Spinal cord (tissue), 9 donors: ENCODE measurements at regions not wholly inside any gene's neighbourhood (a gene's known extent, or its start where the extent isn't known, plus 50 kb on each side); places are given as distances from the start of the nearest gene placed in this dataset.
A peak's percentile ranks its signal among the peaks of the same experiment; 100 is the strongest.

Source experiments
- DNase-seq, 6 donors: peaks; one replicate each; pipeline versions ENCODE4 v3.0.0 to v3.0.0-alpha.2; 2013 to 2015; ENCODE audit warnings: low spot score in 6 of 6, low read depth in 4 of 6
- H3K27ac ChIP-seq: one replicate; pipeline ENCODE4 v1.5.1; 2013; ENCODE audit warnings: low read depth, low read length, control low read depth
- H3K27me3 ChIP-seq: one replicate; pipeline ENCODE4 v1.6.1; 2013; ENCODE audit warnings: low read length; ENCODE audit not compliant: control insufficient read depth, insufficient read depth
- H3K36me3 ChIP-seq: one replicate; pipeline ENCODE4 v1.6.1; 2013; ENCODE audit warnings: low read length; ENCODE audit not compliant: control insufficient read depth, insufficient read depth
- H3K4me1 ChIP-seq: one replicate; pipeline ENCODE4 v1.6.1; 2013; ENCODE audit warnings: low read length; ENCODE audit not compliant: control insufficient read depth, insufficient read depth
- H3K4me3 ChIP-seq: one replicate; pipeline ENCODE4 v1.5.1; 2013; ENCODE audit warnings: low read depth, low read length, control low read depth
- H3K9me3 ChIP-seq: one replicate; pipeline ENCODE4 v1.6.1; 2013; ENCODE audit warnings: low read length; ENCODE audit not compliant: control insufficient read depth, insufficient read depth
- WGBS: methylation state at CpG from one replicate; pipeline ENCODE4 v1.1.5; 2013; ENCODE audit warnings: missing lambda C conversion rate; ENCODE audit not compliant: insufficient coverage; 5-methylcytosine and 5-hydroxymethylcytosine counted together
- donor health status: healthy.

GRCh38 chr4:121477480-121477879 lies 96.7 kb upstream of the QRFPR start:
- Histone ChIP-seq H3K27ac (no peak overlapping the region), H3K4me3 (no peak overlapping the region)
- 92% methylated on average over 2 of the region's 2 CpGs for WGBS

GRCh38 chr4:121477079-121477478 lies 96.3 kb upstream of the QRFPR start:
- no peaks in the 10 kb centered on the region for H3K9me3 ChIP-seq
- H3K27me3 ChIP-seq = no peaks in the 10 kb centered on the region
- H3K4me1 ChIP-seq = no peaks in the 10 kb centered on the region
- H3K27ac ChIP-seq = no peak overlapping the region
- WGBS = no CpG with 5 or more reads among the region's 1 CpG
- H3K36me3 ChIP-seq = no peaks in the 10 kb centered on the region
- H3K4me3 ChIP-seq = no peak overlapping the region
- no peak for DNase-seq

More at GRCh38 chr4:121477480-121477879, 96.7 kb upstream of the QRFPR start:
- no peak for DNase-seq
- Histone ChIP-seq H3K27me3 (no peaks in the 10 kb centered on the region), H3K4me1 (no peaks in the 10 kb centered on the region), H3K36me3 (no peaks in the 10 kb centered on the region), H3K9me3 (no peaks in the 10 kb centered on the region)

GRCh38 chr4:121472937-121473721 lies 92.3 kb upstream of the QRFPR start:
- DNase-seq = no peak
- WGBS = no CpG with 5 or more reads among the region's 2 CpGs

GRCh38 chr4:121464854-121465253 lies 84.0 kb upstream of the QRFPR start:
- Histone ChIP-seq H3K27ac (no peak overlapping the region), H3K27me3 (no peaks in the 10 kb centered on the region), H3K36me3 (no peaks in the 10 kb centered on the region), H3K9me3 (peaks cover 1% of the 10 kb centered on the region), H3K4me3 (no peak overlapping the region), H3K4me1 (no peaks in the 10 kb centered on the region)
- 100% methylated on average over 1 of the region's 2 CpGs for whole genome bisulfite sequencing
- DNase-seq = no peak

More at GRCh38 chr4:121472937-121473721, 92.3 kb upstream of the QRFPR start:
- Histone ChIP-seq H3K9me3 (no peaks in the 10 kb centered on the region), H3K4me3 (no peak overlapping the region), H3K27ac (no peak overlapping the region), H3K36me3 (no peaks in the 10 kb centered on the region), H3K4me1 (no peaks in the 10 kb centered on the region), H3K27me3 (no peaks in the 10 kb centered on the region)

GRCh38 chr4:121462660-121463261 lies 81.9 kb upstream of the QRFPR start:
- DNase-seq = peak in 5 of 6 donors; percentile 11 to 73 (median 28)
- H3K36me3 ChIP-seq = no peaks in the 10 kb centered on the region
- WGBS = 0% methylated on average over 1 of the region's 5 CpGs
- no peaks in the 10 kb centered on the region for H3K27me3 ChIP-seq
- no peak overlapping the region for H3K27ac ChIP-seq
- peaks cover 1% of the 10 kb centered on the region for H3K9me3 ChIP-seq
- H3K4me1 ChIP-seq = no peaks in the 10 kb centered on the region
- no peak overlapping the region for H3K4me3 ChIP-seq

GRCh38 chr4:121459026-121459425 lies 78.2 kb upstream of the QRFPR start:
- H3K27me3 ChIP-seq = no peaks in the 10 kb centered on the region
- H3K4me3 ChIP-seq = no peak overlapping the region
- WGBS = no CpG with 5 or more reads among the region's 2 CpGs
- no peaks in the 10 kb centered on the region for H3K36me3 ChIP-seq
- H3K9me3 ChIP-seq = no peaks in the 10 kb centered on the region
- H3K4me1 ChIP-seq = no peaks in the 10 kb centered on the region
- no peak overlapping the region for H3K27ac ChIP-seq
- DNase-seq = peak in 1 of 6 donors; percentile 4

GRCh38 chr4:121457278-121457875 lies 76.6 kb upstream of the QRFPR start:
- Histone ChIP-seq H3K27ac (no peak overlapping the region), H3K4me1 (no peaks in the 10 kb centered on the region), H3K9me3 (no peaks in the 10 kb centered on the region), H3K4me3 (no peak overlapping the region), H3K36me3 (no peaks in the 10 kb centered on the region), H3K27me3 (no peaks in the 10 kb centered on the region)
- peak in 2 of 6 donors; percentile 38 to 47 for DNase-seq
- 65% methylated on average over 2 of the region's 7 CpGs for WGBS

- 23% methylated on average over 2 of the region's 3 CpGs for WGBS
- Histone ChIP-seq H3K4me1 (no peaks in the 10 kb centered on the region), H3K4me3 (no peak overlapping the region), H3K9me3 (no peaks in the 10 kb centered on the region), H3K36me3 (no peaks in the 10 kb centered on the region), H3K27me3 (no peaks in the 10 kb centered on the region), H3K27ac (no peak overlapping the region)
- DNase-seq = peak in 1 of 6 donors; percentile 16
Measured at GRCh38 chr4:121455285-121455684, 74.5 kb upstream of the QRFPR start.

- no peaks in the 10 kb centered on the region for H3K36me3 ChIP-seq
- H3K27me3 ChIP-seq = no peaks in the 10 kb centered on the region
- peak in 1 of 6 donors; percentile 5 for DNase-seq
- H3K27ac ChIP-seq = no peak overlapping the region
- H3K9me3 ChIP-seq = no peaks in the 10 kb centered on the region
- H3K4me3 ChIP-seq = no peak overlapping the region
- 17% methylated on average over 2 of the region's 2 CpGs for WGBS
- H3K4me1 ChIP-seq = no peaks in the 10 kb centered on the region
Measured at GRCh38 chr4:121454251-121454979, 73.6 kb upstream of the QRFPR start.
